DMS 273 treated with DMSO at 0.1 percent for 48 hours (cell line): ENCODE measurements at regions not wholly inside any gene's neighbourhood (a gene's known extent, or its start where the extent isn't known, plus 50 kb on each side); places are given as distances from the start of the nearest gene placed in this dataset.
"Not testable (repeated sequence)": the region's sequence is repeated elsewhere in the genome, so short reads cannot be mapped to it uniquely, and the experiment has no call there.

Experiments used
- DNase-seq: peaks from one replicate; lab custom pipeline; 2025; lab: John Stamatoyannopoulos, UW

DNA sequence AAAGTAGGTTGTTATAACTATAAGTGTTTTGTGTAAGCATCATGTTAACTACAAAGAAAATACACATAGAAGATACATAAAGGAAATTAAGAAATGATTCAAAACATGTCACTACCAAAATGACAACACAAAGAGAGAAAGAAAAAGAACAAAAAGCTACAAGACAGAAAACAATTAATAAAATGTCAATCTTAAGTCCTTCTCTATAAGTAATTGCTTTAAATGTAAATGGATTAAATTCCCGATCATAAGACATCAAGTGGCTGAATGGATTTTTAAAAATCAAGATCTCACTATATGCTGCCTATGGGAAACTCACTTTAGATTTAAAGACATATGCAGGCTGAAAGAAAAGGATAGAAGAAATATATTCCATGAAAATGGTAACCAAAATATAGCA is 232.3 kb upstream of the NFIA start:
- DNase-seq = no peak

DNA sequence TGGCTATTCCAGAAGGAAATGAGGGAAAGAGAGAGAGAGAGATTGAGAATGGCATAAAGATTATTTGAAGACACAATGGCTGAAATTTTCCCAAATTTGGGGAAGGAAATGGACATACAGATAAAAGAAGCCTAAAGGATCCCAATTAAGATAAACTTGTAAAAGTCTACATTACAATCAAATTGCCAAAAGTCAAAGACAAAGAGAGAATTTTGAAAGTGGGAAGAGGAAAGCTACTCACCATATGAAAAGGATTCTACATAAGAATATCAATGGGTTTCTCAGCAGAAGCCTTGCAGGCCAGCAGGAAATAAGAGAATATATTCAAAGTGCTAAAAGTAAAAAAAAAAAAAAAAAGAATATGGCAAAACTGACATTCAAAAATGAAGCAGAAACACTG is 233.0 kb upstream of the NFIA start:
- DNase-seq = no peak

DNA sequence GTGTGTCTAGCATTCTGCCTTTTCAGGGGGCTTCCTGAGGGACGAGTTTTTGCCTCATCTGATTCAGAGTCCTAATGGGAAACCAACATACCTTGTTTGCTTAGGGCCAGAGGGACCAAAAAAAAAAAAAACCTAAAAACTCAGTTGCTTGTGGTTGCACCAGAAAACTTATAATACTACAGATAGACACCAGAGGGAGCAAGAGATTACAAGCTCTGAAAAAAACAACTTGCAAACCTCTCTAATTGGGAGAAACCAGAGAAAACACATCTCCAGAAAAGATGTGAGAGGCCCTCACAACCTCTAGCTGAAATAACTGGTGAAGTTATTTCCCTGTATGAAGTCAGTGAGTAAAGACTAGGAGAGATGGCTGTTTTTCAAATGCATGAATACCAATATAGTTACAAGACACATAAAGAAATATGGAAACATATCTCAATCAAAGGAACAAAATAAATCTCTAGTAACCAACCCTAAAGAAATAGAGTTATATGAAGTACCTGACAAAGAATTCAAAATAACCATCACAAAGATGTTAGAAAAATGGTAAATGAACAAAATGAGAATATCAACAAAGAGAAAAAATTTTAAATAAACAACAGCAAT is 233.7 kb upstream of the NFIA start:
- peak; percentile 29 for DNase-seq

DNA sequence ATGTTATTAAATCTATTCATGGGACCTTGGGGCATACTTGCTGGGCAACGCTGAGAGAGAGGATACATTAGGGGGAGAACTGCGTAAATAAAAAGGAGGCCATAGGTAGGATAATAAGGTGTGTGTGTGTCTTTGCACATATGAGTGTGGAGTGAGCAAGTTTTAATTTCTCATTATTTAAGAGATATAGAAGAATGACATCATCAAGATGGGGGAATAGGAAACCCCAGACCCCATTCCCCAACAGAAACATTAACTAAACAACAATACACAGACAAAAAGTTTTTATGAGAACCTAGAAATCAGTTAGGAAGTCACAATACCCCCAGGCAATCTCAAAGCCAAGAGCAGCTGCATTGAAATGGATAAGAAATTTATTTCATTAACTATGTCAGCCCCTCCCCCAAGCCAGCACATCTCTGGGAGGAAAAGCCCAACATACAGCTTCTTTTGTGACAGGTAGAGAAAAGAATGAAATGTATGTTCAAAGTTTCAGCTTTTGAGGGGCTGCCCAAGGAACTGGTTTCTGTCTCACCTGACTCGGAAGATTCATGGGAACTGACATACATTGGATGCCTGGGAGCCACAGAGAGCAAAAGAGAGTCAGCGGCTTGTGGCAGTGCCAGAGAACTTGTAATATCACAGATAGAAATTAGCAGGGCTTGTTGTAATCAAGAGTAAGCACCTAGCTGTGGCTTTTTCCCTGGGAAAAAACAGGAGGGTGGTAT is 234.3 kb upstream of the NFIA start:
- no peak for DNase-seq

- no peak for DNase-seq
Observed at GRCh38 chr1:60847391-60847790, 235.0 kb upstream of the NFIA start.

GRCh38 chr1:60845659-60846058 is 236.7 kb upstream of the NFIA start:
- DNase-seq = not testable (repeated sequence)

GRCh38 chr1:60842304-60842703 is 240.1 kb upstream of the NFIA start:
- DNase-seq = no peak

DNA sequence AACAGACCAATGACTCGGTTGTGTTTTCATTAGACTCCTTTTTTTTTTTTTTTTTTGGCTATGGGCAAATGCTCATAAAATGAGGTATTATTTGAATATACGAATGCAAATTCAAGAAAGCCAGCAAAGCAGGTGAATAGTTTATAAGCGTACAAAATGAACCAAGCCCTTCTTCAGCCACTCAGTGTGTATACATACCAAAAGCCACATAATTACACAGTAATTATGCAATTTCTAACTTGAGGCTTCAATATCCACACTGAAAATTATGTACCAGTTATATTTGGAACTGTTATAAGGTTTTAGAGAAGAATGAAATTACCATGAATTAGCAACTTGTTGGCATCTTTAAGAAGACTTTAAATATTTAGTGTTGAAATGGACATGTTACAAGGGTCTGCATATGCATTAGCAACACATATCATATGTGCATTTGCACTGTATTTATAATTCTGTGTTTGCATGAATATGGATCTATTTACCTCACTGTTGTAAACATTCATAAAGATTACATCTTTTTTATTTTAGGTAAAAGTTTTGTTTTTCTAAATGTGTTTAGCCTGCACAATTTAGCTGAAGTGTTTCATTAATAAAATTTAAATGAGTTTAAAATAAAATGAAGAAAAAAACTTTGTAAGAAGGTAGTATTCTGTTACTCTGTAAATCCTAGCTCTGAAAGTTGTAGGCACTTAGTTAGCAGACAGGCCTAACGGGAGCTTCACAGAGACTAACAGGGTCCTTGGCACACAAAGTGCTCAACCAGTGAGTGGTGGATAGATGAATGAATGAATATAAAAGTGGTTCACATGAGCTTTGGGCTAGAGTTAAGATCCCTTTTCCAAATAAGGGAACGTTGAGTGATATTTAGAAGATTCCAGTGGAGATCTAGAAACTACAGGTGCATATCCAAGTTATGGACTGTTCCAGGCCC is 241.0 kb upstream of the NFIA start:
- no peak for DNase-seq

GRCh38 chr1:60840476-60840875 is 241.9 kb upstream of the NFIA start:
- not testable (repeated sequence) for DNase-seq

- DNase-seq = no peak
Observed at GRCh38 chr1:60835649-60836048, 246.7 kb upstream of the NFIA start.

DNA sequence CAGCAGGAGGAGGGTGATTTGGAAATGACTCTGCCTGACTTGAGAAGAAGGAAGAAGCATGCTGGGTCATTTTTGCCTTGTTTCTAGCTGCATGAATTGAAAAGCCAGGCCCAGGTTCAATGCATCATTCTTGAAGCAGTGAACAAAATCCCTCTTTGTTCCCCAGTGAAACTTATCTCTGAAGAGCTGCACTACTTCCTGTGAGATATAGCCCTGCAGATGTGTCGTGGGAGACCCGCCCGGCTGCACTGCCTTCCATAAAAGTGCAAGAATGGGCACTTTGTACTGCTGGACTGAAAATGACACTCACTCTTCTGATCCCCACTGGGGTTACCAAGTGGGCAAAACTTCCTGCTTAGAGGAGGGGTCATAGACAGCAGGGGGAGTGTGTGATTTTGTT is 249.2 kb upstream of the NFIA start:
- no peak for DNase-seq

GRCh38 chr1:60832367-60832766 is 250.0 kb upstream of the NFIA start:
- no peak for DNase-seq

DNA sequence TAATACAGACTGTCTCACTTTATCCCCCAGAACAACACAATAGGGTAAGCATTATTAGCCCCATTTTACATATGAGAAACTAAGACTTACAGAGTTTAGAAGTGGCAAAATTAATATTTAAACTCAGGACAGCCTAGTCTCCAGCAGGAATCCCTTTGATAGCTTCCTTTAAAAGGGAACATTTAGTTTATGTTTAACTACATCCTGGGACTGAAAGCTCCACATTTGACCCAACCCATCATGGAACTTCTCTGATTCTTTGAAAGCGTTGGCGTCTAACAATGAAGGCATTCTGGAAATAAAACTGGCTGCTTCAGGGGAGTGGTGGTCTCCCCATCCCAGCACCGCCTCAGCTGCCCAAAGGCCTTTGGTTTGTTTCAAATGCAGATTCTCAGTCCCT is 250.6 kb upstream of the NFIA start:
- DNase-seq = no peak

DNA sequence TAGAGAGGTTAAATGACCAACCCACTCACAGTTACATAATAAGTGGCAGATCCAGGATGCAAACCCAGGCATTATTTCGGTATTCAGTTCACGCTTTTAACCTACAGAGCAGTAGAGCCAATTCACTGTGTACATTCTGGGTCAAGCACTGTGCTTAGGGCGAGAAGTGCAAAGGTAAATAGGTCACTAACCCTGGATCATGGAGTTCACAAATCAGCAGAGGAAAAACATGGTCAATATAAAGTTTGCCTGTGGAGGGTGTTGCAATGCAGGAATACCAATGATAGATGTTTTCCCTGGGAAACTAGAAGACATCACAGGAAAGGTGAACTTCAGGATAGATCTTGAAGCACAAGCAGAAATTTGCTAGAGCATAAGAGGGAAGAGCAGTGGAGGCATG is 253.4 kb upstream of the NFIA start:
- no peak for DNase-seq

GRCh38 chr1:60826320-60827094 is 255.9 kb upstream of the NFIA start:
- no peak for DNase-seq

GRCh38 chr1:60825593-60825992 is 256.8 kb upstream of the NFIA start:
- DNase-seq = no peak

DNA sequence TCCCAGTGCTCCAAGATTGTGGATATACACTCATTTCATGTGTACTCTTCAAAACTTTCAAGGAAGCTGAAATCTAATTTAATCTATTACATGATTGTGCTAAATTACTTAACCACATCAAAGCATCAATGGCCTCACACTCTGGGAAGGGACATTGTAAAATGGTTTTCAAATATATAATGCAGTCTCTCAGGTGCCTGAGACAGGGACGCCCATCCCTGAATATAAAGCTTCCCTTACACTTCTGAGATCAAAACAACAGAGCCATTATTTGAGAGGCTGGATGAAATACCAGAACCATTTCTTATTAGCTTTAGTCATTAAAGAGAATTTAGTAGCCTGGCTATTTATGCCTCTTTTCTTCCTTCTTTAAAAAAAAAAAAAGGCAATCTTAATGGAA is 259.2 kb upstream of the NFIA start:
- DNase-seq = no peak

- DNase-seq = no peak
Observed at GRCh38 chr1:60822252-60822651, 260.1 kb upstream of the NFIA start.

DNA sequence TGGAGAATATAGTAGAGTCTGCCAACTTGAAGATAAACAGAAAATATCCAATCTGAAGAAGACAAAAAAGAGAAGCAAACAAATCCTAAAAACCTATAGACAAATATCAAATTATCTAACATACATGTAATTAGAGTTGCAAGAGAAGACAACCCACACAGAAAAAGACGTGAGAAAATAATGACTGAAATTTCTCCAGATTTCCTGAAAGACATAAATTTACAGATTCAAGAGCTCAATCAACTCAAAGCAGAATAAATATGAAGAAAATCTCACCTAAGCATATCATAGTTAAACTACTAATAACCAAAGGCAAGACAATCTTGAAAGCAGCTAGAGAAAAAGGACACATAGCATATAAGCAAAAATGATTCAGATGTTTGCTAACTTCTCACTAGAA is 261.2 kb upstream of the NFIA start:
- no peak for DNase-seq

DNA sequence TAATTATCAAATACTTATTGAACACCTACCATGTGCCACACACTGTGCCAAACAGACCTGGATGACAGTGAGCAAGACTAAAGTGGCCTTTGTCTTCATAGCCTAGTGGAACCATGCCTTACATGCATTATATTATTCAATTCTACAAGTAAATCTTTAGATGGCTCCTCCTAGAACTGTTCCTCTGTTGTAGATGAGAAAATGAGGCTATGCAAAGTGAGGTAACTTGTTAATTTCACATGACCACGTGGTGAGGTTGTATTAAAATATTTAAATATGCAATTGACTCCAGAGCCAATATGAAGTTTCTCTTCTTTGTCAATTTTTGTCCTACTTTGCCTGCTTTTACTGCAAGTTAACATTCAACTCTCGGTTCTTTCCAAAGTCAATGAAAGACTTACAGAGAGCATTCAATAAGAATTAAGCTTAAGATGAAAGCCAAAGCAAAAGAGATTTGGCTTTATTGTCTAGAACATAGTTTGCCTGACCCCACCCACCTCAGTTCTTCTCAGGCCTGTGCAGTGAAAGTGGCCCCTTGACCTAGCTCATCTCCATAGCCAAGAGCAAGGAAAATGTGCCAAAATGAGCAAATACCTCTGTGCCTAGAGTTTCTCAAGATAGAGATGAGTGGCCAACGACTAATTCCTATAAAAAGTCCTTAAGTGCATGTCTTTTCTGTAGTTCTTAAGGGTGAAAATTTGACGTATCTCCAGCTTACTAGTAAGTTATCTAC is 263.2 kb upstream of the NFIA start:
- DNase-seq = no peak

- no peak for DNase-seq
Observed at GRCh38 chr1:60813071-60813470, 269.3 kb upstream of the NFIA start.
